VCaP (cell line): ENCODE measurements at regions not wholly inside any gene's neighbourhood (a gene's known extent, or its start where the extent isn't known, plus 50 kb on each side); places are given as distances from the start of the nearest gene placed in this dataset.

Experiments used
- H3K27ac ChIP-seq: fragments of 450-650 bp; 2 replicates; pipeline ENCODE4 v1.5.1; 2017
- CTCF ChIP-seq: fragments of 450-650 bp; conservative IDR thresholded peaks from 2 replicates; pipeline ENCODE4 v1.5.1; 2017; ENCODE audit warnings: mild to moderate bottlenecking, moderate library complexity

GRCh38 chr20:51917886-51918535 lies 115.7 kb upstream of the SALL4 start:
- no peak for TF ChIP-seq CTCF
- peak overlapping the region; percentile 96 for H3K27ac ChIP-seq

GRCh38 chr20:51916244-51916643 lies 113.9 kb upstream of the SALL4 start:
- no peak for TF ChIP-seq CTCF
- H3K27ac ChIP-seq = peak overlapping the region; percentile 96; the same call in 1 of the 2 replicates

DNA sequence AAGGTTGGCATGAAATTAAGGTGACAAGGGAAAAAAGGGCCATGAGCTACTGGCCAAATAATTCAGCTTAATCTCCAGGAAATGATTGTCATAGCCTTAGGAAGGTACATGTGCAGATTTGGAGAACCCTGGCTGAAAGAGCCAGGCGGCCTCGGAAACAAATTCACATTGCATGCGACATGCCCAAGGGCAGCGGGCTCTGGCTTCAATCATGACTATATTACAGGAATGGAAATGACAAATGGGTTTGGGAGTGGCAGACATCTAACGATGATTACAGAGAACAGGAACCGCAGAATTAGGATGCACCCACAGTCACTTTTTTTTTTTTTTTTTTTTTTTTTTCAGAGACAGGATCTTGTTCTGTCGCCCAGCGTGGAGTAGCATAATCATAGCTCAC lies 112.4 kb upstream of the SALL4 start:
- TF ChIP-seq CTCF = no peak
- peak overlapping the region; percentile 90; the same call in 1 of the 2 replicates for H3K27ac ChIP-seq

- TF ChIP-seq CTCF = no peak
- peak overlapping the region; percentile 90 for H3K27ac ChIP-seq
Measured at GRCh38 chr20:51910321-51911050, 108.2 kb upstream of the SALL4 start.

DNA sequence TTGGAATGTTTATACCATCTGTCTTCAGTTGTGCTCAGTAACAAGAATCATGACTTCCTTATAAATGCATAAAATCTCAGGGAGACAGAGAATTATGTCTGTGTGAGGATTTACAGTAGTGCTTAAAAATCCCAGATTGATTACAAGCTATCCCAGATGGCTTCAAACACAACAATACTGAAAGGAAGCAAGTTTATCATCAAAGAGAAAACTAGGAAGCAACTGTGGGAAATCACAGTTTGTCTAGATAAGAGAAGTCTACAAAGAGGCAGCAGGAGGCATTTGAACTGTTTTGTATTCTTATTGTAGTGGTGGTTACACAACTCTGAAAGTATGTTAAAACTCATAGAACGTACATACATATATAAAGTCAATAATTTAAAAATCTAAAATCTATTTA lies 104.4 kb upstream of the SALL4 start:
- no peak for TF ChIP-seq CTCF
- no peak overlapping the region for H3K27ac ChIP-seq

DNA sequence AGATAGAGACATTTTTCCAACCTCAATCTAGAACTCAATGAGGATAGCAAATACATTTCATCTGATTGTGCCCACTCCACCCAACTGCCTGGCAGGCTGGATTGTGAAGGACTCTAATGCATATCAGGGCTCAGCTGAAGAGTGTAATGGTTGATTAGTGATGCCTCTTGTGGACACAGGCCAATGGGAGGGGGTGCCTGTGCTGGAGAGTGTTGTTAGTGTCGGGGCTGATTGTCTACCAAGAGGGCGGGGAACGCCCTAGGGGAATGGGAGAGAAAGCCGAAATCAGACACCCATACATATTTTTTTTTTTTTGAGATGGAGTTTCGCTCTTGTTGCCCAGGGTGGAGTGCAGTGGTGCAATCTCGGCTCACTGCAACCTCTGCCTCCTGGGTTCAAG lies 103.7 kb upstream of the SALL4 start:
- TF ChIP-seq CTCF = no peak
- no peak overlapping the region for H3K27ac ChIP-seq

DNA sequence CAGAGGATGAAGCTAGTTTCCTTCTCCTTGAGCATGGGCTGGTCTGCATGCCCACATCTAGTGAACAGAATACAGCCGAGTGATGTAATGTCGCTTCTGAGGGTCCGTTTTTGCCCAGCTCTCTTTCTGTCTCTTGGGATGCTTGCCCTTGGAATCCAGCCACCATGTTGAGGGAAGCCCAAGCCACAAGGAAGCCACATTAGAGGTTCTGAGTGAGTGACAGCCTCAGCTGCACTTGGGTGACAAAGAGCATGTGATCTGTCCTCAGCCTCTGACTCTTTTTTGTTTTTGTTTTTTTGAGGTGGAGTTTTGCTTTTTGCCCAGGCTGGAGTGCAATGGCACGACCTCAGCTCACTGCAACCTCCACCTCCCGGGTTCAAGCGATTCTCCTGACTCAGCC lies 100.6 kb upstream of the SALL4 start:
- no peak overlapping the region for H3K27ac ChIP-seq
- no peak for TF ChIP-seq CTCF
